H9 (cell line): ENCODE measurements at regions not wholly inside any gene's neighbourhood (a gene's known extent, or its start where the extent isn't known, plus 50 kb on each side); places are given as distances from the start of the nearest gene placed in this dataset.

Source experiments
- DNase-seq: peaks from one replicate; pipeline ENCODE4 v3.0.0-alpha.2; 2017
- H2AFZ ChIP-seq: one replicate; pipeline ENCODE4 v1.6.1; 2013; ENCODE audit warnings: mild to moderate bottlenecking, low read length, control low read depth, moderate library complexity
- H2AK5ac ChIP-seq: 2 replicates; pipeline ENCODE4 v1.6.1; 2013; ENCODE audit warnings: low read length, control low read depth, mixed read lengths; ENCODE audit not compliant: insufficient read length
- H2BK120ac ChIP-seq: one replicate; pipeline ENCODE4 v1.6.1; 2013; ENCODE audit warnings: low read depth, mild to moderate bottlenecking, low read length, control low read depth, inconsistent platforms; ENCODE audit not compliant: poor library complexity, severe bottlenecking
- H2BK12ac ChIP-seq: 2 replicates; pipeline ENCODE4 v1.6.1; 2013; ENCODE audit warnings: low read length, control low read depth, mixed read lengths, low read depth; ENCODE audit not compliant: insufficient read length
- H2BK15ac ChIP-seq: 2 replicates; pipeline ENCODE4 v1.6.1; 2013; ENCODE audit warnings: low read depth, low read length, control low read depth
- H2BK20ac ChIP-seq: one replicate; pipeline ENCODE4 v1.6.1; 2013; ENCODE audit warnings: low read depth, mild to moderate bottlenecking, low read length, control low read depth, inconsistent platforms; ENCODE audit not compliant: poor library complexity, severe bottlenecking
- H2BK5ac ChIP-seq: 2 replicates; pipeline ENCODE4 v1.6.1; 2013; ENCODE audit warnings: low read length, control low read depth, mixed read lengths; ENCODE audit not compliant: insufficient read length
- H3K14ac ChIP-seq: 2 replicates; pipeline ENCODE4 v1.6.1; 2013; ENCODE audit warnings: low read length, control low read depth; ENCODE audit not compliant: insufficient read depth
- H3K18ac ChIP-seq: 2 replicates; pipeline ENCODE4 v1.6.1; 2013; ENCODE audit warnings: low read depth, mild to moderate bottlenecking, mixed read lengths, low read length, control low read depth; ENCODE audit not compliant: insufficient read length
- H3K23ac ChIP-seq: 2 replicates; pipeline ENCODE4 v1.6.1; 2013; ENCODE audit warnings: low read length, control low read depth, mixed read lengths, low read depth; ENCODE audit not compliant: insufficient read length
- H3K23me2 ChIP-seq: 2 replicates; pipeline ENCODE4 v1.6.1; 2013; ENCODE audit warnings: low read depth, mild to moderate bottlenecking, mixed read lengths, low read length, control low read depth; ENCODE audit not compliant: insufficient read length, poor library complexity, severe bottlenecking
- H3K27ac ChIP-seq: 2 replicates; pipeline ENCODE4 v1.5.1; 2013; ENCODE audit warnings: low read length, control low read depth, mixed read lengths, low read depth; ENCODE audit not compliant: insufficient read length
- H3K27me3 ChIP-seq: 2 replicates; pipeline ENCODE4 v1.6.1; 2013; ENCODE audit warnings: low read length, control low read depth, inconsistent platforms; ENCODE audit not compliant: insufficient read depth
- H3K4ac ChIP-seq: 2 replicates; pipeline ENCODE4 v1.6.1; 2013; ENCODE audit warnings: low read depth, mild to moderate bottlenecking, control low read depth, inconsistent platforms, low read length, moderate library complexity
- H3K4me1 ChIP-seq: 2 replicates; pipeline ENCODE4 v1.6.1; 2013; ENCODE audit warnings: low read length, control low read depth, inconsistent platforms; ENCODE audit not compliant: insufficient read depth
- H3K4me2 ChIP-seq: 2 replicates; pipeline ENCODE4 v1.6.1; 2013; ENCODE audit warnings: low read length, control low read depth, mixed read lengths; ENCODE audit not compliant: insufficient read length, insufficient read depth
- H3K56ac ChIP-seq: 2 replicates; pipeline ENCODE4 v1.6.1; 2013; ENCODE audit warnings: low read depth, mild to moderate bottlenecking, mixed read lengths, low read length, control low read depth; ENCODE audit not compliant: insufficient read length
- H3K79me1 ChIP-seq: 2 replicates; pipeline ENCODE4 v1.6.1; 2013; ENCODE audit warnings: low read depth, mild to moderate bottlenecking, moderate library complexity, low read length, control low read depth, inconsistent platforms; ENCODE audit not compliant: insufficient read depth, poor library complexity, severe bottlenecking
- H3K79me2 ChIP-seq: 2 replicates; pipeline ENCODE4 v1.6.1; 2013; ENCODE audit warnings: low read length, control low read depth, inconsistent platforms; ENCODE audit not compliant: insufficient read depth
- H3K9ac ChIP-seq: 2 replicates; pipeline ENCODE4 v1.6.1; 2013; ENCODE audit warnings: low read length, control low read depth, mixed read lengths; ENCODE audit not compliant: insufficient read length; ENCODE audit errors: extremely low read depth
- H3K9me3 ChIP-seq: one replicate; pipeline ENCODE4 v1.6.1; 2013; ENCODE audit warnings: low read depth, low read length, inconsistent platforms; ENCODE audit not compliant: control insufficient read depth
- H3T11ph ChIP-seq: one replicate; pipeline ENCODE4 v1.6.1; 2013; ENCODE audit warnings: mild to moderate bottlenecking, low read length, control low read depth, inconsistent platforms
- H4K20me1 ChIP-seq: one replicate; pipeline ENCODE4 v1.6.1; 2013; ENCODE audit not compliant: control insufficient read depth, insufficient read length, insufficient read depth
- H4K5ac ChIP-seq: 2 replicates; pipeline ENCODE4 v1.6.1; 2013; ENCODE audit warnings: low read depth, mild to moderate bottlenecking, mixed read lengths, low read length, control low read depth; ENCODE audit not compliant: insufficient read length
- H4K8ac ChIP-seq: replicated peaks from 2 replicates; pipeline ENCODE4 v1.6.1; 2013; ENCODE audit warnings: low read length, control low read depth, mixed read lengths, low read depth; ENCODE audit not compliant: insufficient read length
- H4K91ac ChIP-seq: 2 replicates; pipeline ENCODE4 v1.6.1; 2013; ENCODE audit warnings: low read depth, mild to moderate bottlenecking, moderate library complexity, mixed read lengths, low read length, control low read depth; ENCODE audit not compliant: insufficient read length
- H3K27ac Mint-ChIP-seq, 3 experiments: 2 replicates in 2 of 3; 3 replicates in 1 of 3; pipeline ENCODE4 v1.8.0; 2020 to 2021; ENCODE audit warnings: mixed read lengths in 3 of 3, mild to moderate bottlenecking in 1 of 3, moderate library complexity in 1 of 3
- H3K27me3 Mint-ChIP-seq: 2 replicates; pipeline ENCODE4 v1.8.0; 2021; ENCODE audit warnings: low read depth, mild to moderate bottlenecking, moderate library complexity, mixed read lengths
- H3K36me3 Mint-ChIP-seq, 3 experiments: 2 replicates in 2 of 3; 3 replicates in 1 of 3; pipeline ENCODE4 v1.8.0; 2020 to 2021; ENCODE audit warnings: low read depth in 3 of 3, mixed read lengths in 3 of 3; ENCODE audit not compliant: insufficient read depth in 1 of 3
- H3K4me1 Mint-ChIP-seq, 2 experiments: 2 replicates each; pipeline ENCODE4 v1.8.0; 2020; ENCODE audit warnings: mixed read lengths in 2 of 2
- H3K4me3 Mint-ChIP-seq, 2 experiments: 2 replicates in 1 of 2; 3 replicates in 1 of 2; pipeline ENCODE4 v1.8.0; 2020 to 2021; ENCODE audit warnings: mild to moderate bottlenecking in 2 of 2, mixed read lengths in 2 of 2, moderate library complexity in 1 of 2
- H3K9me3 Mint-ChIP-seq, 2 experiments: 2 replicates in 1 of 2; 3 replicates in 1 of 2; pipeline ENCODE4 v1.8.0; 2020; ENCODE audit warnings: mild to moderate bottlenecking in 2 of 2, mixed read lengths in 2 of 2, moderate library complexity in 1 of 2
- CTCF ChIP-seq: fragments of 200-600 bp; sonication (generic); conservative IDR thresholded peaks from 3 replicates; pipeline ENCODE4 v1.8.0; 2021; ENCODE audit warnings: antibody characterized with exemption, mild to moderate bottlenecking
- WGBS: extraction: QIAGEN DNeasy Blood & Tissue Kit; methylation state at CpG from one replicate; pipeline ENCODE4 v1.1.7; 2013; ENCODE audit warnings: missing lambda C conversion rate, low lambda C conversion rate, mixed read lengths; ENCODE audit not compliant: insufficient read length; ENCODE audit errors: extremely low coverage; 5-methylcytosine and 5-hydroxymethylcytosine counted together

GRCh38 chr3:98644168-98644567 lies 50.8 kb upstream of the CPOX start:
- no CpG with 5 or more reads among the region's 3 CpGs for WGBS
- no peak overlapping the region for H3K27ac ChIP-seq

More at GRCh38 chr3:98644168-98644567, 50.8 kb upstream of the CPOX start:
- H3K9me3 Mint-ChIP-seq, result no peaks in the 10 kb centered on the region
- H3K4me3 Mint-ChIP-seq, result no peak overlapping the region
- H2BK5ac ChIP-seq, result no peak overlapping the region
- H3K4me2 ChIP-seq, result no peak overlapping the region
- no peak overlapping the region for H4K91ac ChIP-seq
- no peak overlapping the region for H3K56ac ChIP-seq
- H2BK20ac ChIP-seq, result no peak overlapping the region
- H3K4ac ChIP-seq, result no peak overlapping the region
- no peak for DNase-seq
- no peak overlapping the region for H2AK5ac ChIP-seq
- H3K79me1 ChIP-seq, result no peaks in the 10 kb centered on the region
- no peaks in the 10 kb centered on the region for H3K36me3 Mint-ChIP-seq
- H3K27ac Mint-ChIP-seq, result no peak overlapping the region
- no peaks in the 10 kb centered on the region for H3K23me2 ChIP-seq
- H3K79me2 ChIP-seq, result no peaks in the 10 kb centered on the region
- no peak overlapping the region for H3T11ph ChIP-seq
- H3K14ac ChIP-seq, result no peak overlapping the region
- H3K9ac ChIP-seq, result no peak overlapping the region
- no peak for TF ChIP-seq CTCF
- no peak overlapping the region for H3K18ac ChIP-seq
- no peak overlapping the region for H2AFZ ChIP-seq
- no peak overlapping the region for H4K8ac ChIP-seq
- H3K4me1 ChIP-seq, result no peaks in the 10 kb centered on the region
- H2BK12ac ChIP-seq, result no peak overlapping the region
- H4K20me1 ChIP-seq, result no peaks in the 10 kb centered on the region
- no peaks in the 10 kb centered on the region; the same call in none of the 2 replicates for H3K27me3 Mint-ChIP-seq
- H3K4me1 Mint-ChIP-seq, result peaks cover 2 to 7% of the 10 kb centered on the region in 2 experiments; a peak in 2 of 4 replicates
- no peaks in the 10 kb centered on the region for H3K27me3 ChIP-seq
- H2BK120ac ChIP-seq, result no peak overlapping the region
- H4K5ac ChIP-seq, result no peak overlapping the region
- no peak overlapping the region for H3K23ac ChIP-seq
- H2BK15ac ChIP-seq, result no peak overlapping the region
- no peaks in the 10 kb centered on the region for H3K9me3 ChIP-seq
